SK-N-SH (cell line): ENCODE measurements at regions not wholly inside any gene's neighbourhood (a gene's known extent, or its start where the extent isn't known, plus 50 kb on each side); places are given as distances from the start of the nearest gene placed in this dataset.

Experiments used
- CHD2 ChIP-seq: fragments of 150-350 bp; IDR thresholded peaks from 2 replicates; pipeline ENCODE4 v1.6.1; 2018; ENCODE audit warnings: low read length; ENCODE audit not compliant: partially characterized antibody
- EP300 ChIP-seq, 2 experiments: IDR thresholded peaks; 2 replicates each; pipeline versions ENCODE4 v1.4.0 to v1.6.1; 2012; ENCODE audit warnings: borderline replicate concordance in 1 of 2, low read depth in 1 of 2, low read length in 1 of 2
- EZH2phosphoT487 ChIP-seq: fragments of 200-600 bp; sonication (generic); IDR thresholded peaks from 2 replicates; pipeline ENCODE4 v1.6.1; 2017; ENCODE audit warnings: low read depth, mixed run types, mild to moderate bottlenecking, antibody characterized with exemption, moderate library complexity, borderline replicate concordance
- GABPA ChIP-seq: IDR thresholded peaks from 2 replicates; pipeline ENCODE4 v1.4.0; 2012; ENCODE audit warnings: low read depth, mild to moderate bottlenecking
- JUND ChIP-seq: IDR thresholded peaks from 2 replicates; pipeline ENCODE4 v1.4.0; 2012
- POLR2AphosphoS5 ChIP-seq: IDR thresholded peaks from 2 replicates; pipeline ENCODE4 v1.6.1; 2012; ENCODE audit warnings: low read depth, low read length
- TCF12 ChIP-seq: IDR thresholded peaks from 2 replicates; pipeline ENCODE4 v1.4.0; 2012
- YY1 ChIP-seq: IDR thresholded peaks from 2 replicates; pipeline ENCODE4 v1.4.0; 2012; ENCODE audit warnings: low read depth, mild to moderate bottlenecking
- TF ChIP-seq, protein P1 (sequence below): IDR thresholded peaks from 2 replicates; pipeline ENCODE4; 2012
- TF ChIP-seq, protein P2 (sequence below): fragments of 200-600 bp; sonication (generic); IDR thresholded peaks from 2 replicates; pipeline ENCODE4 v1.6.1; 2017; ENCODE audit warnings: antibody characterized with exemption, mild to moderate bottlenecking, moderate library complexity
- TF ChIP-seq, protein P3 (sequence below): IDR thresholded peaks from 2 replicates; pipeline ENCODE4 v1.4.0; 2012; ENCODE audit warnings: low read depth
- TF ChIP-seq, protein P4 (sequence below): IDR thresholded peaks from 2 replicates; pipeline ENCODE4 v1.6.1; 2012; ENCODE audit warnings: mild to moderate bottlenecking, low read depth, low read length, moderate library complexity

DNA sequence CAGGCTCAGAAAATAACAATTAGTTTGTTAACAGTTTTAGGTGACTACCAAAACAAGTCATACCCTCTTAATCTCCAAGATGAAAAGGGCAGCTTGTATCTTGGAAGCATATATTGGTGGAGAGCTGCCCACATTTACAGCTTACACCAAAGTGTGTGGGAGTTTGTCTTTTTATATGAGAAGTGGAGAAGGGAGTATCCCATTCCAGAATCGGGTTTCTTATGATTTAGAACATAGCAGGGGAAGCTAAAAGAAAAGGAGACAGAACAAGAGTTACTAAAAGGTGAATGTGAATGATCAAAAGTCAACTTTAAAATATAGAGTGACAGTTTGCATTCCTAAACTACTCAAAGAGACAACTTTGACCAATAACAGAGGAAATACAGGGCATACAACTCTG is 338.6 kb upstream of the VWC2 start:
- TF ChIP-seq YY1: no peak
- TF ChIP-seq POLR2AphosphoS5: no peak
- TF ChIP-seq, protein P1, sequence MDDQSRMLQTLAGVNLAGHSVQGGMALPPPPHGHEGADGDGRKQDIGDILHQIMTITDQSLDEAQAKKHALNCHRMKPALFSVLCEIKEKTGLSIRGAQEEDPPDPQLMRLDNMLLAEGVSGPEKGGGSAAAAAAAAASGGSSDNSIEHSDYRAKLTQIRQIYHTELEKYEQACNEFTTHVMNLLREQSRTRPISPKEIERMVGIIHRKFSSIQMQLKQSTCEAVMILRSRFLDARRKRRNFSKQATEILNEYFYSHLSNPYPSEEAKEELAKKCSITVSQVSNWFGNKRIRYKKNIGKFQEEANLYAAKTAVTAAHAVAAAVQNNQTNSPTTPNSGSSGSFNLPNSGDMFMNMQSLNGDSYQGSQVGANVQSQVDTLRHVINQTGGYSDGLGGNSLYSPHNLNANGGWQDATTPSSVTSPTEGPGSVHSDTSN: no peak
- no peak for TF ChIP-seq EZH2phosphoT487
- TF ChIP-seq, protein P2, sequence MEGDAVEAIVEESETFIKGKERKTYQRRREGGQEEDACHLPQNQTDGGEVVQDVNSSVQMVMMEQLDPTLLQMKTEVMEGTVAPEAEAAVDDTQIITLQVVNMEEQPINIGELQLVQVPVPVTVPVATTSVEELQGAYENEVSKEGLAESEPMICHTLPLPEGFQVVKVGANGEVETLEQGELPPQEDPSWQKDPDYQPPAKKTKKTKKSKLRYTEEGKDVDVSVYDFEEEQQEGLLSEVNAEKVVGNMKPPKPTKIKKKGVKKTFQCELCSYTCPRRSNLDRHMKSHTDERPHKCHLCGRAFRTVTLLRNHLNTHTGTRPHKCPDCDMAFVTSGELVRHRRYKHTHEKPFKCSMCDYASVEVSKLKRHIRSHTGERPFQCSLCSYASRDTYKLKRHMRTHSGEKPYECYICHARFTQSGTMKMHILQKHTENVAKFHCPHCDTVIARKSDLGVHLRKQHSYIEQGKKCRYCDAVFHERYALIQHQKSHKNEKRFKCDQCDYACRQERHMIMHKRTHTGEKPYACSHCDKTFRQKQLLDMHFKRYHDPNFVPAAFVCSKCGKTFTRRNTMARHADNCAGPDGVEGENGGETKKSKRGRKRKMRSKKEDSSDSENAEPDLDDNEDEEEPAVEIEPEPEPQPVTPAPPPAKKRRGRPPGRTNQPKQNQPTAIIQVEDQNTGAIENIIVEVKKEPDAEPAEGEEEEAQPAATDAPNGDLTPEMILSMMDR: no peak
- TF ChIP-seq, protein P3, sequence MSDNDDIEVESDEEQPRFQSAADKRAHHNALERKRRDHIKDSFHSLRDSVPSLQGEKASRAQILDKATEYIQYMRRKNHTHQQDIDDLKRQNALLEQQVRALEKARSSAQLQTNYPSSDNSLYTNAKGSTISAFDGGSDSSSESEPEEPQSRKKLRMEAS: no peak
- TF ChIP-seq EP300 (IDR thresholded peaks at IDR 0.05; ENCODE audit: borderline replicate concordance in 1 of 2, low read depth in 1 of 2, low read length in 1 of 2): no peak
- TF ChIP-seq TCF12: no peak
- TF ChIP-seq GABPA: no peak
- no peak for TF ChIP-seq CHD2
- TF ChIP-seq JUND: no peak
- TF ChIP-seq, protein P4, sequence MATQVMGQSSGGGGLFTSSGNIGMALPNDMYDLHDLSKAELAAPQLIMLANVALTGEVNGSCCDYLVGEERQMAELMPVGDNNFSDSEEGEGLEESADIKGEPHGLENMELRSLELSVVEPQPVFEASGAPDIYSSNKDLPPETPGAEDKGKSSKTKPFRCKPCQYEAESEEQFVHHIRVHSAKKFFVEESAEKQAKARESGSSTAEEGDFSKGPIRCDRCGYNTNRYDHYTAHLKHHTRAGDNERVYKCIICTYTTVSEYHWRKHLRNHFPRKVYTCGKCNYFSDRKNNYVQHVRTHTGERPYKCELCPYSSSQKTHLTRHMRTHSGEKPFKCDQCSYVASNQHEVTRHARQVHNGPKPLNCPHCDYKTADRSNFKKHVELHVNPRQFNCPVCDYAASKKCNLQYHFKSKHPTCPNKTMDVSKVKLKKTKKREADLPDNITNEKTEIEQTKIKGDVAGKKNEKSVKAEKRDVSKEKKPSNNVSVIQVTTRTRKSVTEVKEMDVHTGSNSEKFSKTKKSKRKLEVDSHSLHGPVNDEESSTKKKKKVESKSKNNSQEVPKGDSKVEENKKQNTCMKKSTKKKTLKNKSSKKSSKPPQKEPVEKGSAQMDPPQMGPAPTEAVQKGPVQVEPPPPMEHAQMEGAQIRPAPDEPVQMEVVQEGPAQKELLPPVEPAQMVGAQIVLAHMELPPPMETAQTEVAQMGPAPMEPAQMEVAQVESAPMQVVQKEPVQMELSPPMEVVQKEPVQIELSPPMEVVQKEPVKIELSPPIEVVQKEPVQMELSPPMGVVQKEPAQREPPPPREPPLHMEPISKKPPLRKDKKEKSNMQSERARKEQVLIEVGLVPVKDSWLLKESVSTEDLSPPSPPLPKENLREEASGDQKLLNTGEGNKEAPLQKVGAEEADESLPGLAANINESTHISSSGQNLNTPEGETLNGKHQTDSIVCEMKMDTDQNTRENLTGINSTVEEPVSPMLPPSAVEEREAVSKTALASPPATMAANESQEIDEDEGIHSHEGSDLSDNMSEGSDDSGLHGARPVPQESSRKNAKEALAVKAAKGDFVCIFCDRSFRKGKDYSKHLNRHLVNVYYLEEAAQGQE: no peak
